MM.1S (cell line): ENCODE measurements at regions not wholly inside any gene's neighbourhood (a gene's known extent, or its start where the extent isn't known, plus 50 kb on each side); places are given as distances from the start of the nearest gene placed in this dataset.

Experiments
- DNase-seq: peaks from one replicate; pipeline ENCODE4 v3.0.0-alpha.2; 2015
- H2AFZ ChIP-seq: fragments of 300-600 bp; sonication (generic); 2 replicates; pipeline ENCODE4 v1.6.0; 2016; ENCODE audit warnings: antibody characterized with exemption, low read length
- H3F3A ChIP-seq: fragments of 300-600 bp; sonication (generic); 2 replicates; pipeline ENCODE4 v1.6.1; 2016; ENCODE audit warnings: mild to moderate bottlenecking, antibody characterized with exemption, low read length, moderate library complexity, mixed read lengths; ENCODE audit not compliant: insufficient read depth
- H3K27ac ChIP-seq: fragments of 300-600 bp; sonication (generic); 2 replicates; pipeline ENCODE4 v1.5.1; 2016; ENCODE audit warnings: mild to moderate bottlenecking, low read length
- H3K27me3 ChIP-seq: fragments of 300-600 bp; sonication (generic); replicated peaks from 2 replicates; pipeline ENCODE4 v1.6.0; 2016; ENCODE audit warnings: low read length; ENCODE audit not compliant: insufficient read depth
- H3K36me3 ChIP-seq: fragments of 300-600 bp; sonication (generic); replicated peaks from 2 replicates; pipeline ENCODE4 v1.6.1; 2016; ENCODE audit warnings: mild to moderate bottlenecking, low read length, mixed read lengths; ENCODE audit not compliant: insufficient read depth
- H3K4me1 ChIP-seq: fragments of 300-600 bp; sonication (generic); 2 replicates; pipeline ENCODE4 v1.6.1; 2016; ENCODE audit warnings: low read length, mixed read lengths
- H3K4me2 ChIP-seq: fragments of 300-600 bp; sonication (generic); 2 replicates; pipeline ENCODE4 v1.6.0; 2016; ENCODE audit warnings: low read depth, low read length
- H3K4me3 ChIP-seq: fragments of 300-600 bp; sonication (generic); 2 replicates; pipeline ENCODE4 v1.5.1; 2016; ENCODE audit warnings: low read length, mixed read lengths
- H3K79me2 ChIP-seq: fragments of 300-600 bp; sonication (generic); 2 replicates; pipeline ENCODE4 v1.6.1; 2016; ENCODE audit warnings: mixed run types, low read length, mixed read lengths
- H3K9ac ChIP-seq: fragments of 300-600 bp; sonication (generic); 2 replicates; pipeline ENCODE4 v1.6.1; 2016; ENCODE audit warnings: low read length, mixed read lengths
- H3K9me2 ChIP-seq: fragments of 300-600 bp; sonication (generic); replicated peaks from 2 replicates; pipeline ENCODE4 v1.6.1; 2016; ENCODE audit warnings: mild to moderate bottlenecking, low read length, mixed read lengths; ENCODE audit not compliant: insufficient read depth
- H3K9me3 ChIP-seq: fragments of 300-600 bp; sonication (generic); replicated peaks from 2 replicates; pipeline ENCODE4 v1.6.1; 2016; ENCODE audit warnings: mild to moderate bottlenecking, low read length, mixed read lengths; ENCODE audit not compliant: insufficient read depth
- H4K20me1 ChIP-seq: fragments of 300-600 bp; sonication (generic); 2 replicates; pipeline ENCODE4 v1.6.1; 2016; ENCODE audit warnings: mild to moderate bottlenecking, low read length, moderate library complexity, mixed read lengths; ENCODE audit not compliant: insufficient read depth
- CTCF ChIP-seq: fragments of 300-600 bp; sonication (generic); IDR thresholded peaks from 2 replicates; pipeline ENCODE4 v1.5.1; 2016; ENCODE audit warnings: antibody characterized with exemption, low read length, mixed read lengths
- EZH2 ChIP-seq: fragments of 300-600 bp; sonication (generic); optimal IDR thresholded peaks from 2 replicates; pipeline ENCODE3; 2017; ENCODE audit warnings: low read depth, mild to moderate bottlenecking, antibody characterized with exemption, low read length, mixed read lengths
- EZH2phosphoT487 ChIP-seq: fragments of 300-600 bp; sonication (generic); IDR thresholded peaks from 2 replicates; pipeline ENCODE4 v1.6.1; 2018; ENCODE audit warnings: antibody characterized with exemption, low read length

GRCh38 chr13:40084934-40085333, 429.5 kb downstream of the COG6 start:
- Histone ChIP-seq H3K9me3 (no peaks in the 10 kb centered on the region), H4K20me1 (no peaks in the 10 kb centered on the region), H3K36me3 (no peaks in the 10 kb centered on the region), H3K4me1 (no peaks in the 10 kb centered on the region), H2AFZ (no peak overlapping the region), H3K27ac (no peak overlapping the region), H3K27me3 (no peaks in the 10 kb centered on the region), H3K4me3 (no peak overlapping the region), H3K9me2 (no peaks in the 10 kb centered on the region), H3K4me2 (no peak overlapping the region), H3K79me2 (no peaks in the 10 kb centered on the region), H3F3A (no peaks in the 10 kb centered on the region), H3K9ac (no peak overlapping the region)
- TF ChIP-seq EZH2phosphoT487 (no peak), EZH2 (no peak), CTCF (no peak)
- DNase-seq, result no peak

- H3K36me3 ChIP-seq, result no peaks in the 10 kb centered on the region
- H3F3A ChIP-seq, result no peaks in the 10 kb centered on the region
- H3K79me2 ChIP-seq, result no peaks in the 10 kb centered on the region
- TF ChIP-seq EZH2 (no peak), EZH2phosphoT487 (no peak), CTCF (no peak)
- H3K27me3 ChIP-seq, result no peaks in the 10 kb centered on the region
- H3K27ac ChIP-seq, result no peak overlapping the region
- no peaks in the 10 kb centered on the region for H3K4me1 ChIP-seq
- no peak overlapping the region for H3K4me2 ChIP-seq
- no peak overlapping the region for H2AFZ ChIP-seq
- H3K4me3 ChIP-seq, result no peak overlapping the region
- H4K20me1 ChIP-seq, result no peaks in the 10 kb centered on the region
- H3K9ac ChIP-seq, result no peak overlapping the region
- H3K9me2 ChIP-seq, result no peaks in the 10 kb centered on the region
- H3K9me3 ChIP-seq, result no peaks in the 10 kb centered on the region
- no peak for DNase-seq
Observed at GRCh38 chr13:40087091-40088002, 431.9 kb downstream of the COG6 start.

GRCh38 chr13:40094056-40094455, 438.6 kb downstream of the COG6 start:
- H3K36me3 ChIP-seq, result no peaks in the 10 kb centered on the region
- no peaks in the 10 kb centered on the region for H3K9me3 ChIP-seq
- H4K20me1 ChIP-seq, result no peaks in the 10 kb centered on the region
- no peak overlapping the region for H2AFZ ChIP-seq
- H3K27ac ChIP-seq, result no peak overlapping the region
- no peaks in the 10 kb centered on the region for H3K79me2 ChIP-seq
- DNase-seq, result no peak
- no peak overlapping the region for H3K9ac ChIP-seq
- H3K4me2 ChIP-seq, result no peak overlapping the region
- no peaks in the 10 kb centered on the region for H3K27me3 ChIP-seq
- no peaks in the 10 kb centered on the region for H3K9me2 ChIP-seq
- H3K4me1 ChIP-seq, result no peaks in the 10 kb centered on the region
- no peak for TF ChIP-seq EZH2
- TF ChIP-seq EZH2phosphoT487, result no peak
- no peak for TF ChIP-seq CTCF
- H3F3A ChIP-seq, result no peaks in the 10 kb centered on the region
- no peak overlapping the region for H3K4me3 ChIP-seq
